GM23338 (cell line): ENCODE measurements at regions not wholly inside any gene's neighbourhood (a gene's known extent, or its start where the extent isn't known, plus 50 kb on each side); places are given as distances from the start of the nearest gene placed in this dataset.

Source experiments
- CREB1 ChIP-seq: fragments of 250-450 bp; sonication (Bioruptor Pico); IDR thresholded peaks from 2 replicates; pipeline ENCODE4 v1.5.0; 2020; ENCODE audit warnings: low read depth, mild to moderate bottlenecking, moderate library complexity
- CTCF ChIP-seq, 2 experiments: fragments of 200-600 bp in 1 of 2; sonication (generic) in 1 of 2; conservative IDR thresholded peaks; 2 replicates each; pipeline versions ENCODE4 v1.5.1 to v1.6.1; 2016 to 2017; ENCODE audit warnings: antibody characterized with exemption in 2 of 2, low read depth in 2 of 2, mild to moderate bottlenecking in 2 of 2, moderate library complexity in 1 of 2
- ETS1 ChIP-seq: IDR thresholded peaks from 2 replicates; pipeline ENCODE4 v1.6.1; 2016; ENCODE audit warnings: antibody characterized with exemption
- EZH2 ChIP-seq: fragments of 200-600 bp; sonication (generic); IDR thresholded peaks from one replicate; pipeline ENCODE4 v1.8.0; 2017; ENCODE audit warnings: antibody characterized with exemption, mild to moderate bottlenecking, low read depth; ENCODE audit not compliant: unreplicated experiment
- EZH2phosphoT487 ChIP-seq: fragments of 200-600 bp; sonication (generic); IDR thresholded peaks from one replicate; pipeline ENCODE4 v1.8.1; 2018; ENCODE audit warnings: antibody characterized with exemption; ENCODE audit not compliant: unreplicated experiment
- JUNB ChIP-seq: IDR thresholded peaks from one replicate; pipeline ENCODE4 v1.6.1; 2016; ENCODE audit warnings: antibody characterized with exemption; ENCODE audit not compliant: unreplicated experiment
- POLR2AphosphoS5 ChIP-seq: IDR thresholded peaks from 2 replicates; pipeline ENCODE4 v1.6.1; 2016; ENCODE audit warnings: antibody characterized with exemption, low read depth
- STAT1 ChIP-seq: IDR thresholded peaks from one replicate; pipeline ENCODE4 v1.6.1; 2016; ENCODE audit warnings: antibody characterized with exemption; ENCODE audit not compliant: unreplicated experiment
- ZNF114 ChIP-seq: fragments of 250-450 bp; sonication (Bioruptor Pico); IDR thresholded peaks from 2 replicates; pipeline ENCODE4 v1.5.0; 2020; ENCODE audit warnings: mild to moderate bottlenecking, moderate library complexity
- ZNF331 ChIP-seq: fragments of 250-450 bp; sonication (Bioruptor Pico); IDR thresholded peaks from 2 replicates; pipeline ENCODE4 v1.5.0; 2020; ENCODE audit warnings: low read depth, mild to moderate bottlenecking, moderate library complexity
- TF ChIP-seq, protein P1 (sequence below): IDR thresholded peaks from one replicate; pipeline ENCODE4 v1.6.1; 2018; ENCODE audit warnings: antibody characterized with exemption; ENCODE audit not compliant: unreplicated experiment
- TF ChIP-seq, protein P2 (sequence below): fragments of 250-450 bp; sonication (Bioruptor Pico); IDR thresholded peaks from 2 replicates; pipeline ENCODE4 v1.5.0; 2020; ENCODE audit warnings: mild to moderate bottlenecking, moderate library complexity

GRCh38 chr20:48105526-48105925 lies 320.2 kb upstream of the SULF2 start:
- TF ChIP-seq CTCF (conservative IDR thresholded peaks at IDR 0.05; ENCODE audit: low read depth in 2 of 2) (no peak), JUNB (no peak), POLR2AphosphoS5 (no peak), EZH2 (no peak), ZNF114 (CRISPR knock-in tag) (no peak), EZH2phosphoT487 (no peak), ETS1 (no peak), STAT1 (no peak), ZNF331 (CRISPR knock-in tag) (no peak), CREB1 (CRISPR knock-in tag) (no peak)
- TF ChIP-seq, protein P1, sequence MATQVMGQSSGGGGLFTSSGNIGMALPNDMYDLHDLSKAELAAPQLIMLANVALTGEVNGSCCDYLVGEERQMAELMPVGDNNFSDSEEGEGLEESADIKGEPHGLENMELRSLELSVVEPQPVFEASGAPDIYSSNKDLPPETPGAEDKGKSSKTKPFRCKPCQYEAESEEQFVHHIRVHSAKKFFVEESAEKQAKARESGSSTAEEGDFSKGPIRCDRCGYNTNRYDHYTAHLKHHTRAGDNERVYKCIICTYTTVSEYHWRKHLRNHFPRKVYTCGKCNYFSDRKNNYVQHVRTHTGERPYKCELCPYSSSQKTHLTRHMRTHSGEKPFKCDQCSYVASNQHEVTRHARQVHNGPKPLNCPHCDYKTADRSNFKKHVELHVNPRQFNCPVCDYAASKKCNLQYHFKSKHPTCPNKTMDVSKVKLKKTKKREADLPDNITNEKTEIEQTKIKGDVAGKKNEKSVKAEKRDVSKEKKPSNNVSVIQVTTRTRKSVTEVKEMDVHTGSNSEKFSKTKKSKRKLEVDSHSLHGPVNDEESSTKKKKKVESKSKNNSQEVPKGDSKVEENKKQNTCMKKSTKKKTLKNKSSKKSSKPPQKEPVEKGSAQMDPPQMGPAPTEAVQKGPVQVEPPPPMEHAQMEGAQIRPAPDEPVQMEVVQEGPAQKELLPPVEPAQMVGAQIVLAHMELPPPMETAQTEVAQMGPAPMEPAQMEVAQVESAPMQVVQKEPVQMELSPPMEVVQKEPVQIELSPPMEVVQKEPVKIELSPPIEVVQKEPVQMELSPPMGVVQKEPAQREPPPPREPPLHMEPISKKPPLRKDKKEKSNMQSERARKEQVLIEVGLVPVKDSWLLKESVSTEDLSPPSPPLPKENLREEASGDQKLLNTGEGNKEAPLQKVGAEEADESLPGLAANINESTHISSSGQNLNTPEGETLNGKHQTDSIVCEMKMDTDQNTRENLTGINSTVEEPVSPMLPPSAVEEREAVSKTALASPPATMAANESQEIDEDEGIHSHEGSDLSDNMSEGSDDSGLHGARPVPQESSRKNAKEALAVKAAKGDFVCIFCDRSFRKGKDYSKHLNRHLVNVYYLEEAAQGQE: no peak
- TF ChIP-seq, protein P2, sequence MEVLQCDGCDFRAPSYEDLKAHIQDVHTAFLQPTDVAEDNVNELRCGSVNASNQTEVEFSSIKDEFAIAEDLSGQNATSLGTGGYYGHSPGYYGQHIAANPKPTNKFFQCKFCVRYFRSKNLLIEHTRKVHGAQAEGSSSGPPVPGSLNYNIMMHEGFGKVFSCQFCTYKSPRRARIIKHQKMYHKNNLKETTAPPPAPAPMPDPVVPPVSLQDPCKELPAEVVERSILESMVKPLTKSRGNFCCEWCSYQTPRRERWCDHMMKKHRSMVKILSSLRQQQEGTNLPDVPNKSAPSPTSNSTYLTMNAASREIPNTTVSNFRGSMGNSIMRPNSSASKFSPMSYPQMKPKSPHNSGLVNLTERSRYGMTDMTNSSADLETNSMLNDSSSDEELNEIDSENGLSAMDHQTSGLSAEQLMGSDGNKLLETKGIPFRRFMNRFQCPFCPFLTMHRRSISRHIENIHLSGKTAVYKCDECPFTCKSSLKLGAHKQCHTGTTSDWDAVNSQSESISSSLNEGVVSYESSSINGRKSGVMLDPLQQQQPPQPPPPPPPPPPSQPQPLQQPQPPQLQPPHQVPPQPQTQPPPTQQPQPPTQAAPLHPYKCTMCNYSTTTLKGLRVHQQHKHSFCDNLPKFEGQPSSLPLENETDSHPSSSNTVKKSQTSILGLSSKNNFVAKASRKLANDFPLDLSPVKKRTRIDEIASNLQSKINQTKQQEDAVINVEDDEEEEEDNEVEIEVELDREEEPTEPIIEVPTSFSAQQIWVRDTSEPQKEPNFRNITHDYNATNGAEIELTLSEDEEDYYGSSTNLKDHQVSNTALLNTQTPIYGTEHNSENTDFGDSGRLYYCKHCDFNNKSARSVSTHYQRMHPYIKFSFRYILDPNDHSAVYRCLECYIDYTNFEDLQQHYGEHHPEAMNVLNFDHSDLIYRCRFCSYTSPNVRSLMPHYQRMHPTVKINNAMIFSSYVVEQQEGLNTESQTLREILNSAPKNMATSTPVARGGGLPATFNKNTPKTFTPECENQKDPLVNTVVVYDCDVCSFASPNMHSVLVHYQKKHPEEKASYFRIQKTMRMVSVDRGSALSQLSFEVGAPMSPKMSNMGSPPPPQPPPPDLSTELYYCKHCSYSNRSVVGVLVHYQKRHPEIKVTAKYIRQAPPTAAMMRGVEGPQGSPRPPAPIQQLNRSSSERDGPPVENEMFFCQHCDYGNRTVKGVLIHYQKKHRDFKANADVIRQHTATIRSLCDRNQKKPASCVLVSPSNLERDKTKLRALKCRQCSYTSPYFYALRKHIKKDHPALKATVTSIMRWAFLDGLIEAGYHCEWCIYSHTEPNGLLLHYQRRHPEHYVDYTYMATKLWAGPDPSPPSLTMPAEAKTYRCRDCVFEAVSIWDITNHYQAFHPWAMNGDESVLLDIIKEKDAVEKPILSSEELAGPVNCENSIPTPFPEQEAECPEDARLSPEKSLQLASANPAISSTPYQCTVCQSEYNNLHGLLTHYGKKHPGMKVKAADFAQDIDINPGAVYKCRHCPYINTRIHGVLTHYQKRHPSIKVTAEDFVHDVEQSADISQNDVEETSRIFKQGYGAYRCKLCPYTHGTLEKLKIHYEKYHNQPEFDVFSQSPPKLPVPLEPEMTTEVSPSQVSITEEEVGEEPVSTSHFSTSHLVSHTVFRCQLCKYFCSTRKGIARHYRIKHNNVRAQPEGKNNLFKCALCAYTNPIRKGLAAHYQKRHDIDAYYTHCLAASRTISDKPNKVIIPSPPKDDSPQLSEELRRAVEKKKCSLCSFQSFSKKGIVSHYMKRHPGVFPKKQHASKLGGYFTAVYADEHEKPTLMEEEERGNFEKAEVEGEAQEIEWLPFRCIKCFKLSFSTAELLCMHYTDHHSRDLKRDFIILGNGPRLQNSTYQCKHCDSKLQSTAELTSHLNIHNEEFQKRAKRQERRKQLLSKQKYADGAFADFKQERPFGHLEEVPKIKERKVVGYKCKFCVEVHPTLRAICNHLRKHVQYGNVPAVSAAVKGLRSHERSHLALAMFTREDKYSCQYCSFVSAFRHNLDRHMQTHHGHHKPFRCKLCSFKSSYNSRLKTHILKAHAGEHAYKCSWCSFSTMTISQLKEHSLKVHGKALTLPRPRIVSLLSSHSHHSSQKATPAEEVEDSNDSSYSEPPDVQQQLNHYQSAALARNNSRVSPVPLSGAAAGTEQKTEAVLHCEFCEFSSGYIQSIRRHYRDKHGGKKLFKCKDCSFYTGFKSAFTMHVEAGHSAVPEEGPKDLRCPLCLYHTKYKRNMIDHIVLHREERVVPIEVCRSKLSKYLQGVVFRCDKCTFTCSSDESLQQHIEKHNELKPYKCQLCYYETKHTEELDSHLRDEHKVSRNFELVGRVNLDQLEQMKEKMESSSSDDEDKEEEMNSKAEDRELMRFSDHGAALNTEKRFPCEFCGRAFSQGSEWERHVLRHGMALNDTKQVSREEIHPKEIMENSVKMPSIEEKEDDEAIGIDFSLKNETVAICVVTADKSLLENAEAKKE: no peak
